GM12878 (cell line): ENCODE measurements at regions not wholly inside any gene's neighbourhood (a gene's known extent, or its start where the extent isn't known, plus 50 kb on each side); places are given as distances from the start of the nearest gene placed in this dataset.

Experiments used
- ATAC-seq: fragments of 200-7000 bp; cut with Tn5 transposase; 3 replicates; pipeline ENCODE4 v1.9.1; 2020; ENCODE audit warnings: mild to moderate bottlenecking, moderate library complexity
- BruUV-seq: library from RNA; stranded (reverse); fragments of 400-500 nt; replicated peaks from 2 replicates; lab custom pipeline; 2021; lab: Mats Ljungman, UMichigan
- CTCF ChIA-PET: fragments of 300-600 bp; sonication (Branson Sonifier 250); formaldehyde crosslinking; extraction: SDS; loops from one replicate; lab custom pipeline; 2021; ENCODE audit warnings: inconsistent platforms; lab: Yijun Ruan, JAX
- POLR2A ChIA-PET: fragments of 350-600 bp; formaldehyde crosslinking; extraction: SDS; loops from one replicate; lab custom pipeline; 2021; ENCODE audit warnings: inconsistent platforms; lab: Charles Lee
- RAD21 ChIA-PET: fragments of 300-600 bp; sonication (Branson Sonifier 250); formaldehyde crosslinking; loops from one replicate; lab custom pipeline; 2023; ENCODE audit warnings: antibody characterized with exemption; ENCODE audit not compliant: unreplicated experiment; lab: Charles Lee
- SMC1A ChIA-PET: fragments of 300-600 bp; sonication (Branson Sonifier 250); formaldehyde crosslinking; loops from one replicate; lab custom pipeline; 2023; ENCODE audit not compliant: unreplicated experiment, uncharacterized antibody; lab: Charles Lee
- DNase-seq: peaks from one replicate; pipeline ENCODE4 v3.0.0-alpha.2; 2011; ENCODE audit warnings: low read depth, low spot score
- FAIRE-seq: peaks from 3 replicates; lab custom pipeline; 2011; peaks lifted over from hg19 to GRCh38; lab: Jason Lieb, UNC
- H2AFZ ChIP-seq: 2 replicates; pipeline ENCODE4 v1.6.0; 2011; ENCODE audit warnings: low read depth, low read length, control low read depth; ENCODE audit not compliant: control insufficient read depth
- H3K27ac ChIP-seq: 2 replicates; pipeline ENCODE4 v1.5.1; 2011; ENCODE audit warnings: control low read depth; ENCODE audit not compliant: control insufficient read depth, insufficient read depth
- H3K27me3 ChIP-seq, 2 experiments: replicated peaks in 1 of 2; 2 replicates each; pipeline versions ENCODE4 v1.6.0 to v1.6.1; 2011; ENCODE audit warnings: low read length in 1 of 2; ENCODE audit not compliant: control insufficient read depth in 2 of 2, insufficient read depth in 2 of 2
- H3K36me3 ChIP-seq, 2 experiments: 2 replicates each; pipeline ENCODE4 v1.5.1; 2011; ENCODE audit warnings: low read length in 1 of 2; ENCODE audit not compliant: control insufficient read depth in 2 of 2, insufficient read depth in 2 of 2
- H3K4me1 ChIP-seq: 2 replicates; pipeline ENCODE4 v1.6.1; 2011; ENCODE audit warnings: mild to moderate bottlenecking, low read length, moderate library complexity, mixed read lengths; ENCODE audit not compliant: control insufficient read depth, insufficient read depth
- H3K4me2 ChIP-seq: 2 replicates; pipeline ENCODE4 v1.6.0; 2011; ENCODE audit warnings: control low read depth; ENCODE audit not compliant: control insufficient read depth, insufficient read depth
- H3K4me3 ChIP-seq: fragments of 200-600 bp; sonication (generic); 2 replicates; pipeline ENCODE4 v1.5.1; 2016
- H3K79me2 ChIP-seq: 2 replicates; pipeline ENCODE4 v1.6.0; 2011; ENCODE audit warnings: low read length; ENCODE audit not compliant: control insufficient read depth, insufficient read depth
- H3K9ac ChIP-seq: 2 replicates; pipeline ENCODE4 v1.8.0; 2011; ENCODE audit warnings: low read length, control low read depth, mixed read lengths; ENCODE audit not compliant: control insufficient read depth, insufficient read depth
- H3K9me3 ChIP-seq: replicated peaks from 3 replicates; pipeline ENCODE4 v1.5.1; 2011; ENCODE audit warnings: mild to moderate bottlenecking, low read length; ENCODE audit not compliant: control insufficient read depth, insufficient read depth
- H4K20me1 ChIP-seq: 2 replicates; pipeline ENCODE4 v1.6.0; 2011; ENCODE audit not compliant: control insufficient read depth, insufficient read depth
- ATF3 ChIP-seq: IDR thresholded peaks from 2 replicates; pipeline ENCODE4 v1.6.1; 2011; ENCODE audit warnings: low read depth, mild to moderate bottlenecking, low read length, moderate library complexity, borderline replicate concordance; ENCODE audit errors: extremely low read depth
- CEBPB ChIP-seq, 2 experiments: fragments of 150-350 bp in 1 of 2; IDR thresholded peaks; 2 replicates each; pipeline ENCODE4 v1.6.1; 2012 to 2014; ENCODE audit warnings: low read depth in 2 of 2, low read length in 2 of 2, borderline replicate concordance in 1 of 2, inconsistent platforms in 1 of 2
- CEBPZ ChIP-seq: fragments of 150-350 bp; IDR thresholded peaks from 2 replicates; pipeline ENCODE4 v1.6.1; 2016; ENCODE audit warnings: low read depth, low read length
- CHD1 ChIP-seq: IDR thresholded peaks from 2 replicates; pipeline ENCODE4 v1.6.1; 2012; ENCODE audit warnings: low read depth, low read length, improper control_type of control experiment
- CHD2 ChIP-seq: IDR thresholded peaks from 2 replicates; pipeline ENCODE4 v1.6.1; 2011; ENCODE audit warnings: low read depth, low read length, improper control_type of control experiment, borderline replicate concordance
- FOXM1 ChIP-seq: IDR thresholded peaks from 2 replicates; pipeline ENCODE4 v1.6.1; 2012; ENCODE audit warnings: low read depth, mild to moderate bottlenecking, inconsistent platforms, low read length, moderate library complexity
- PRDM15 ChIP-seq: fragments of 450-650 bp; formaldehyde crosslinking; IDR thresholded peaks from 2 replicates; pipeline ENCODE4 v1.4.0; 2020; ENCODE audit warnings: mild to moderate bottlenecking, moderate library complexity
- WGBS: methylation state at CpG from one replicate; pipeline ENCODE4 v1.1.6; 2016; ENCODE audit warnings: low lambda C conversion rate; ENCODE audit not compliant: insufficient replicate concordance, insufficient coverage; ENCODE audit errors: missing lambda C conversion rate; 5-methylcytosine and 5-hydroxymethylcytosine counted together
- in situ Hi-C: fragments of 300-500 bp; cut with MboI; formaldehyde crosslinking; loops from 9 replicates; pipeline ENCODE4 v1.14.3; 2018; ENCODE audit warnings: mixed read lengths
- intact Hi-C: fragments of 100-400 bp; cut with micrococcal nuclease; formaldehyde crosslinking; loops from one replicate; pipeline ENCODE4 v1.14.2; 2022; ENCODE audit not compliant: unreplicated experiment

- no peak overlapping the region for H3K9ac ChIP-seq
- ATAC-seq (no peak), FAIRE-seq (no peak), DNase-seq (no peak)
- no TSS peak for BruUV-seq
- no peaks in the 10 kb centered on the region for H3K79me2 ChIP-seq
- no peaks in the 10 kb centered on the region for H4K20me1 ChIP-seq
- in situ Hi-C loops (no loop called here), intact Hi-C loops (no loop called here)
- ChIA-PET SMC1A (interaction anchor here (0.6 to 1.6 kb wide), 12 partner anchors 8 to 296 kb away, joined by 3 to 6 read pairs (median 3); no protein-coding TSS in a partner anchor), CTCF (interaction anchor here (0.7 to 1.2 kb wide), 2 partner anchors 121 to 134 kb away, joined by 4 to 5 read pairs; no protein-coding TSS in a partner anchor), RAD21 (interaction anchor here (1.1 to 1.5 kb wide), 4 partner anchors 10 to 252 kb away, joined by 3 to 6 read pairs (median 4); partner anchors contain the start of gene MBNL1), POLR2A (no interaction called here)
- H3K27me3 ChIP-seq, result no peaks in the 10 kb centered on the region
- WGBS, result 97% methylated on average over 2 of the region's 2 CpGs
- H3K9me3 ChIP-seq, result no peaks in the 10 kb centered on the region
- H3K4me3 ChIP-seq, result no peak overlapping the region
- H3K27ac ChIP-seq, result no peak overlapping the region
- H3K36me3 ChIP-seq, result no peaks in the 10 kb centered on the region
- TF ChIP-seq FOXM1, result no peak
- TF ChIP-seq CHD2, result no peak
- TF ChIP-seq CHD1, result no peak
- no peak for TF ChIP-seq CEBPB (IDR thresholded peaks at IDR 0.05; ENCODE audit: borderline replicate concordance in 1 of 2, low read depth in 2 of 2, low read length in 2 of 2)
- no peak for TF ChIP-seq ATF3
- TF ChIP-seq PRDM15 (CRISPR knock-in tag), result no peak
- no peak for TF ChIP-seq CEBPZ
- H2AFZ ChIP-seq, result no peak overlapping the region
- H3K4me2 ChIP-seq, result no peak overlapping the region
- peaks cover 16% of the 10 kb centered on the region for H3K4me1 ChIP-seq
These were observed 78.0 kb upstream of the MBNL1 start for GRCh38 chr3:152190636-152191183.
